ENCODE measurements at regions not wholly inside any gene's neighbourhood (a gene's known extent, or its start where the extent isn't known, plus 50 kb on each side); places are given as distances from the start of the nearest gene placed in this dataset.

DNA sequence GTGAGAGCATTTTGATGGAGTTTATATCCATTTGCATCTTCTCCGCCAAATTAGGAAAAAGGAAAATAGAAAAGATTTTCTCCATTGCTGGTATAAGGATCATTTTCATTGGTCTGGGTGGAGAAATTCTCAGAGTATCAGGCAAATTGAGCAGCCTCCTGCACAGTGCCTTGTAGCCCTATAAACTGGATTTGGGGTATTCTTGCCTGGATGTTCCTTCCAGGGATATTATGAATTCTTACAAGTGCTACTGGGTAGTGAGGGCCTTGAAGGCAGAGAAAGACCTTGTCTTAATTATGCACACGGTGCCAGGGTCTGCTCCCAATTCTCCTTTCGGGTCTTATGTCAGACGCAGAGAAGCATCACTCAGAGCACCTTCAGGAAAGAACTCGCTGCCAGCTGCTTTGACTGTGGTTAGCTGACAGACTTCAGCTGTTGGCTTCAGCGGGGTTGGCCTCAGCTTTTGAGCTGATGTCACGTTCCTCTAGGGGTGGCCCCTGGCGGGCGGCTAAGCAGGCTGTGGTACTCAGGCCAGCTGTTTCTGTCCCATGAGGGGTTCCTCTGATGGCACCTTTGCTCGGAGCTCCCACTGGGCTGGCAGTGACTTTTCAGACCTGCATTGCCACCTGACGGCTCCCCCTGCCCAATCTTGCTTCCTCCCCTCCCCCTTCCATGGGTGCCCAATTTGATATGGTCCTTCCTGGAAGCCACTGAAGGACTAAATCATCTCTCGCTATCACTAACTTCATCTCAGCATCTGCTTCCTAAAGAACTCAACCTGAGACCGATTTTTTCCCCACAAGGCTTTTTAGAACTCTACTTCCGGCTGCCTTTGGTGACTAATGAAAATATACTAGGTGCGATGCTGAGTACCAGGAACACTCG, 519.5 kb downstream of the BCOR start:
- no peak for DNase-seq

- no peak for DNase-seq
Measured at GRCh38 chrX:39580043-39580442, 517.7 kb downstream of the BCOR start.

- DNase-seq = no peak
Measured at GRCh38 chrX:39581411-39581810, 516.3 kb downstream of the BCOR start.

DNA sequence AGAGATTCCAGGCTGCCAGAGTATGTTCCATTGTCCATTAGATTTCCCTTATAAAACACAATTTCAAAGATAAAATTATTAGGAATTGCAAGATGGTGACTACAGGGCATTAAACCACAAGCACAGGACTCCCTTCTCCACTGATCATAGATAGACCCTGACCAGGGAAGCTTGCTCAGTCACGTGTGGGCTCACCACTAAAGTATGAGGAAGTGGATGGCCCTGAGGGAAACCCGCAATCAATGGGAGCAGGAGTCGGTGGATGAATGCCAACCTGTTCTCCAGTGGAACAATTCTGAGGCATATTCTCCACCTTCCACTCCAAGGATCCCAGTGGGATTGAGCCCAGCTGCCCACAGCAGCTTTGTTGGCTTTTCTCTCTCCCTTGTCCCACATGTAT, 515.7 kb downstream of the BCOR start:
- no peak for DNase-seq

- DNase-seq = no peak
Measured at GRCh38 chrX:39582976-39583375, 514.8 kb downstream of the BCOR start.

DNA sequence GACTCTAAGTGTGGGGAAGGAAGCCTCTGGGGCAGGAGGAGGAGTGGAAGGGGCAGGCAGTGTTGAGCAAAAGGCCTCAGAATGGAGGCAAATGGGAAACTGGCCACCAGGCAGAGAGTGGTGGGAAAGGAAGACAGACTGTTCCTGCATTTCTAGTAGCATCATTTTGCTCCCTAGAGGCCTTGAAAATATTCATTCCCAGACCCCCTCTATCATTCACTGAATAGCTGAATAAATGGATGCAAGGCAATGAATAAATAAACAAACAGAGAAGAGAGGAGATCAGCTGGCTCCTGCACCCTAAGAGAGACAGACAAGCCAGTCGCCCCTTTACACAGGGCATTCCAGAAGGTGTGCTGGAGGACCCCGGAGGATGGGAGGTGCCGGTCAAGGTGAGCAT, 511.9 kb downstream of the BCOR start:
- no peak for DNase-seq

DNA sequence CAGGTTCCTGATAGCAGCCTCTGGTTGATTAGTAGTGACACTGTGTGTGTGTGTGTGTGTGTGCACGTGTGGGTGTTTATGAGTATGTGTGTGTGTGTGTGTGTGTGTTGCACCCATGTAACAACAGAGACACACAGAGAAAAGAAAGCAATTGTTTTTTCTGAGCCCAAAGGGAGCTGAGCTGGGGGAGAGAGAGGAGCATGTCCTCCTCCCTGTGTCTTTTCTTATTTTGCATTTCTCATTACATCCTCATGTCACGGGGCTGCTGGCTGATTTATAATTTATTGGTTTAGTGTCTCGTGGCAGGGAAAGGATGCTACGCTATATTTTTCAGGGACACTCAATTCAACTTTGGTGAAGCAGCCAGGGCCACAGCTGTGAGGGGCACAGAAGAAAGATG, 511.4 kb downstream of the BCOR start:
- no peak for DNase-seq

- no peak for DNase-seq
Measured at GRCh38 chrX:39591099-39591498, 506.7 kb downstream of the BCOR start.

DNA sequence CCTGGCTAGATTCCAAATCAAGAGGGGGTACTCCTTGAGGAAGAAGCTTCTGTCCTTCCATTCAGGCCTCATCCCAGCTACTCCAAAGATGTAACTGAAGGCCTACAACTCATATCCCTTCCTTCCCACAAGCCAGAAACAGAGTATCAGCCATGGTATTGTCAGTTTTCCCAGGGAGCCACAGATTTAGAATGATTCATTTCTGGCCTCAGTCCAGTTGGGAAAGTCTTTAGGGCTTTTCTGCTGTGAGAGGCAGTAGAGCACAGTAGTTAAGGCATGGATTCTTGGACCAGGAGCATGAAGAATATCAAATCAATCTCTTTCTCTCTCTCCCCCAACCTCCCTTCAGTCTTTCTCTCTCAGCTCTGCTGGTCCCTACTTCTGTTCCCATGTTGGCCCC, 505.0 kb downstream of the BCOR start:
- no peak for DNase-seq

DNA sequence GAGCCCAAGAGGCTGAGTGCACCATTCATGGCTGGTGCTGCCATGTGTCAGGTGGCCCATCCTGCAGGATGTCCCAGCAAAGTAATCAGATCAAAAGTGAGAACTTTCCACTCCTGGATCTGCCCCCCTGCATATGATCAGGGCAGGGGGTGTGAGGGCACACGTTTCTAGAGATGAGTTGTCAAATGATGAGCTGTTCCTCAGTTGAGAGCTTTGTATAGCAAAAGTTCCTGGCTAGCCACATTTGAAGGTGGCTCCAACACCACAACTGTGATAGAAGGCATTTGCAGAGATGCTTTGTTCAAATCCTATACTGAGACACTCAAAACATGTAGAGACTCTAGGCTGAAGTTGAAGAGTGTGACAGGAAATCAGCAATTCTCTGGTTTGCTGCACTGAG, 501.8 kb downstream of the BCOR start:
- DNase-seq = no peak

- DNase-seq = no peak
Measured at GRCh38 chrX:39596437-39596836, 501.3 kb downstream of the BCOR start.

GRCh38 chrX:39599339-39599738, 498.4 kb downstream of the BCOR start:
- no peak for DNase-seq

DNA sequence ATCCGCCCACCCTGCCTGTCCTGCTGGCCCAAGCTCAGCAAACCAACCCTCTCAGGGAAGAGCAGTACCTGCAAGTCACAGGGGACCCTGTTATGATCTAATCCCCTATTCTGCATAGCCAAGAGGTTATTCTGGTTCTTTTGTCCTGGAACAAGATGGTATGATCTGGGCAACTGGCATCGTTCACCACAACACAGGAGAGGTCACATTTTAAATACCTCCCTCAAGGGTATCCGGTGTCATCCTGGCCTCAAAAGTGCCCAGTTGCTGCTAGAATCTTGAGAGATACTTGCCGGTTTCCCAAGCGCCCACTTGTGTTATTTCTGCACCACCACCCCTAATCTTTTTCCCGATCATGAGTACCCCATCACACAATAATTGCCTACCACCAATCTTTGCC, 497.5 kb downstream of the BCOR start:
- DNase-seq = no peak

DNA sequence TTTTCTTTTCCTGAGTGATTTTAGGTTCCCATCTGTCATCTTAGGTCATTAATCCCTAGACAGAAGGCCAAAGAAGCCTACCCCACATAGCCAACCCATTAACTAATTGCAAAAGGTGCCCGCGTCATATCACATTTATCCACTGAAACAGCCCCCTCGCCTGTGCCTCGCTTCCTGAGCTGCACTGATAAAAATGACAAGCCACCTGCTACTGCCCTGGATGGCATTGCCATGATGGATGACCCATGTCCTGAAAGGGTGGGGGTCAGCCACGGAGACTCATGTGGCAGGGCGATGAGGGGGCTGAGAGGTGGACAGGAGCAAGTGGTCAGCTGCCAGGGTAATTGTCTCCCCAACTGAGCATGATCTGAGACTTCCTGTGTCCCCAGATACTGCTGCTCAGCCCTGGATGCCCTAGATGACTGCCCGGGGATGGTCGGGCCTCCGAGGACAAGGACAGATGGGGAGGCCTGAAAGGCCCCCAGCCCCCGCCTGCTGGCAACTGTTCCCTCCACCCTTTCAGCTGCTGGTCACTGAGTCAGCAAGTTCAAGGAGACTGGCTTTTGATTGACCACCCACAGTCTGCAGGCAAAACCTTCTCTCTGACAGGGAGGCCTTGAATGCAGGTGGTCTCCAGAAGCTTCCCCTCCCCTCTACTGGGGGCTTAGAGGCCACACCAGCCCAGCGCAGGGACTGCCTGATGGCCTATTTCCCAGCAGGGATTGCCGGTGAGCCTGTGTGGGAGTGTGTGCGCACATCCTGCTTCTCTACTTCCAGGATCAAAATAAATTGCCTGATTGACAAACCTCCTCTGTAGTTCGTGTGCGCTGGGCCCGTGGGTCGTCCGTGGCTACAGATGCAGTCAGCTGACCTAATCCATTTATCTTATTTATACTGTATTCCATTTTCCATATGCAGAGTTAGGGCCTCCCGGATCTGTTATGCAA, 496.3 kb downstream of the BCOR start:
- no peak for DNase-seq

GRCh38 chrX:39602195-39602594, 495.6 kb downstream of the BCOR start:
- DNase-seq = no peak

DNA sequence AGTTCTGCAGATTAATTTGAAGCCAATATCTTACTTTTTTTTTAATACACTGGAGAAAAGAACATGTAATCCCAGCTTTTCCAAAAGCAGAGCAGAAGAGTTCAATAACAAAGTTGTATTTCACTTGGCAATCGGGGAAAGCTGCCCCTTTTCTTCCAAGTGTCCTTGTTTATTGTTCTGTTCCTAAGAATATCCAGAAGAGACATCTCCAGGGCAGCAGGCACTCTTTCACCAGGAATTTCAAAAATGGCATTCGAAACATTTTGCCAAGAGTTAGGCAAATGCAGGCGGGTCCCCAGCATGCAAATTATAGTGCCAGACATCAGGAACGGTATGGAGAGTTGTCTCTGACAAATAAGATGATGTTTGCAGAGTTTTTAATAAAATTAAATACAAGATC, 494.5 kb downstream of the BCOR start:
- DNase-seq = no peak

DNA sequence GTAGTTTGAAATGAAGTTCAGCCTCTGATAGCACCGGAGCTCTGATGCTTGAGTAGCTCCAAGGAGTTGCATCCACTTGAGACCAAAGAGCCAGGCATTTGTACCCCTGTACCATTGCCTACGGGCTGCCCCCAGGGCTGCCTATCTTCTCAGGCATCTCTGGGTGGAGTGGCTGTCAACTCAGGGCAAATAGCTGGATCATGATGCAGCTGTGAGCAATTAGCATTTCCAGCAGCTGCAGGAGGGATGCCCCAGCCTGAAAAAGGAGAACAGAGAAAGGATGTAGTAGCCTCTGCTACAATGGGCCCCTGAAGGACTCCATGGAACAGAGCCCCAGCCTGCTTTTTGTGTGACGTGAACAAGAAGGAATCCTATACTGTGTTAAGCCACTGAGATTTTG, 492.6 kb downstream of the BCOR start:
- DNase-seq = no peak

DNA sequence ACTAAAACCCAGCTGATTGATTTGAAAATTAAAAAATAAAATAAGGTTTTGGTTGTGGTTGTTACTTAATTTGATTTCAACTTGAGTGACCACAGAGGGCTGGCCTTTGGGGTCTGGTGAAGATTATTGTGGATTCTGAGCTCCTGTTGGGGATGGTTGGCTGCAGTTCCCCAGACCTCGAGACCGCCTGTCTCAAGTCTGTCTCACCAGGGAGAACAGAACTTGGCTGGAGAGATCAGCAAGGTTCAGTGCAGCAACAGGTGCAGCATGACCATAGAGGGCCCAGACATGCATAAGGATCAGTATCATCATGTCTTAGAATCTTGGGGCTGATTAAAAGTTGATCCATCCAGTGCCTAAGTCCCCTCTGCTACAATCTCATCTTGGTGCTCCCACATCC, 491.9 kb downstream of the BCOR start:
- no peak for DNase-seq

DNA sequence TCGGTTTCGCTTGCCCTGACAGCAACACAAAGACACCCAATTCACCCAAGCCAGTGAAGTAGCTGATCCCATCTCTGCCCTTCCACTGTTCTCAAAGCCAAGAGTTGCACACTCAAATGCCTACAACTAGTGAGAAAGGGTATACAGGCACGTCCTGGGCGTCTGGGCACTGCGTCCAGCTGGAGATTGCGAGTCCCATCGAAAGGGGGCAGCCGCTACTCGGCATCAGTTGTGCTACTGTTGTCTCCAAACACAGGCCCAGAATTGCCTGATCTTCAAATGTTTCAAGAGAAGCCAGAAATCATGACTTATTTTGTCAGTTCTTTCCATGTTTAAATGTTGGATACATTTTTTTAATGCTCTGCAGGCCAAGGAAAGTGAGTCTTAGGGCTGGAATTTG, 487.8 kb downstream of the BCOR start:
- DNase-seq = no peak

- no peak for DNase-seq
Measured at GRCh38 chrX:39611468-39611867, 486.3 kb downstream of the BCOR start.

- no peak for DNase-seq
Measured at GRCh38 chrX:39613482-39613995, 484.2 kb downstream of the BCOR start.

GRCh38 chrX:39613997-39614679, 483.6 kb downstream of the BCOR start:
- no peak for DNase-seq

- DNase-seq = no peak
Measured at GRCh38 chrX:39614680-39614998, 483.1 kb downstream of the BCOR start.

Data from T-helper 9 cell (primary cell).